ENCODE measurements at regions not wholly inside any gene's neighbourhood (a gene's known extent, or its start where the extent isn't known, plus 50 kb on each side); places are given as distances from the start of the nearest gene placed in this dataset.

DNA sequence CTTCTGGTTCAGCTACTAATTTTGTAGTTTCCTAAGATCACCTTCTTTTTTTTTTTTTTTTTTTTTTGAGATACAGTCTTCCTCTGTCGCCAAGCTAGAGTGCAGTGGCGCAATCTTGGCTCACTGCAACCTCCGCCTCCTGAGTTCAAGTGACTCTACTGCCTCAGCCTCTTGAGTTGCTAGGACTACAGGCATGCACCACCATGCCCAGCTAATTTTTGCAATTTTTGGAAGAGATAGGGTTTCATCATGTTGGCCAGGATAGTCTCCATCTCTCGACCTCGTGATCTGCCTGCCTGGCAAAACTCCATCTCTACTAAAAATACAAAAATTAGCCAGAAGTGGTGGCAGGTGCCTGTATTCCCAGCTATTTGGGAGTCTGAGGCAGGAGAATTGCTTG lies 301.5 kb upstream of the TFPI start:
- H3K27me3 ChIP-seq, result no peaks in the 10 kb centered on the region
- no peaks in the 10 kb centered on the region for H3K9me3 ChIP-seq
- H3K4me1 ChIP-seq, result no peaks in the 10 kb centered on the region
- H3K36me3 ChIP-seq (ENCODE audit: low read depth, missing control alignments), result no peaks in the 10 kb centered on the region
- intact Hi-C loops (cut with DNase I; ENCODE audit: low total_unique reads), result no loop called here
- 97 to 100% methylated on average over 5 of the region's 5 CpGs for WGBS, 2 donors
- no peak overlapping the region for H3K27ac ChIP-seq
- no peak for DNase-seq
- TF ChIP-seq POLR2A (IDR thresholded peaks at IDR 0.05), result no peak
- TF ChIP-seq, protein P1, sequence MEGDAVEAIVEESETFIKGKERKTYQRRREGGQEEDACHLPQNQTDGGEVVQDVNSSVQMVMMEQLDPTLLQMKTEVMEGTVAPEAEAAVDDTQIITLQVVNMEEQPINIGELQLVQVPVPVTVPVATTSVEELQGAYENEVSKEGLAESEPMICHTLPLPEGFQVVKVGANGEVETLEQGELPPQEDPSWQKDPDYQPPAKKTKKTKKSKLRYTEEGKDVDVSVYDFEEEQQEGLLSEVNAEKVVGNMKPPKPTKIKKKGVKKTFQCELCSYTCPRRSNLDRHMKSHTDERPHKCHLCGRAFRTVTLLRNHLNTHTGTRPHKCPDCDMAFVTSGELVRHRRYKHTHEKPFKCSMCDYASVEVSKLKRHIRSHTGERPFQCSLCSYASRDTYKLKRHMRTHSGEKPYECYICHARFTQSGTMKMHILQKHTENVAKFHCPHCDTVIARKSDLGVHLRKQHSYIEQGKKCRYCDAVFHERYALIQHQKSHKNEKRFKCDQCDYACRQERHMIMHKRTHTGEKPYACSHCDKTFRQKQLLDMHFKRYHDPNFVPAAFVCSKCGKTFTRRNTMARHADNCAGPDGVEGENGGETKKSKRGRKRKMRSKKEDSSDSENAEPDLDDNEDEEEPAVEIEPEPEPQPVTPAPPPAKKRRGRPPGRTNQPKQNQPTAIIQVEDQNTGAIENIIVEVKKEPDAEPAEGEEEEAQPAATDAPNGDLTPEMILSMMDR (IDR thresholded peaks at IDR 0.05), result no peak
- H3K4me3 ChIP-seq, result no peak overlapping the region

DNA sequence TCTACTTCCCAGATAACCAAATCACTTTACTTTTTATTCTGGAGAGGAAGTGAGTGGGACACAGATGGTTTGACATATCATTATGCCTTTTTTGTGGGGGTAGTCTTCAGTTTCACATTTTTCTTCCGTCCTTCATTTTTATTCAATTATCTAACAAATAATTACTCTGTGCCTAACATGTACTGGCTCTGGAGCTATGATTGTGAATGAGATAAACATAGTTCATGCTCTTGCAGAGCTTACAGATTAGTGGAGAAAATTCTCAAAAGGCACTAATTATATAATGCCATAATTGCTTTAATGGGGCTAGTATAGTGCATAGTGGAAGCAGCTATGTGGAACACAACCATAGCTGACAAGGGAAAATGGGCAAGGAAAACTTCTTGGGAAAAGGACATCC lies 303.6 kb upstream of the TFPI start:
- 87 to 96% methylated on average over 1 of the region's 1 CpG for WGBS, 2 donors
- intact Hi-C loops (cut with DNase I; ENCODE audit: low total_unique reads), result no loop called here
- Histone ChIP-seq H3K27ac (no peak overlapping the region), H3K4me3 (no peak overlapping the region), H3K4me1 (no peaks in the 10 kb centered on the region), H3K36me3 (ENCODE audit: low read depth, missing control alignments) (no peaks in the 10 kb centered on the region), H3K9me3 (no peaks in the 10 kb centered on the region), H3K27me3 (no peaks in the 10 kb centered on the region)
- TF ChIP-seq POLR2A (IDR thresholded peaks at IDR 0.05), result no peak
- TF ChIP-seq, protein P1 (IDR thresholded peaks at IDR 0.05), result no peak
- DNase-seq, result no peak

DNA sequence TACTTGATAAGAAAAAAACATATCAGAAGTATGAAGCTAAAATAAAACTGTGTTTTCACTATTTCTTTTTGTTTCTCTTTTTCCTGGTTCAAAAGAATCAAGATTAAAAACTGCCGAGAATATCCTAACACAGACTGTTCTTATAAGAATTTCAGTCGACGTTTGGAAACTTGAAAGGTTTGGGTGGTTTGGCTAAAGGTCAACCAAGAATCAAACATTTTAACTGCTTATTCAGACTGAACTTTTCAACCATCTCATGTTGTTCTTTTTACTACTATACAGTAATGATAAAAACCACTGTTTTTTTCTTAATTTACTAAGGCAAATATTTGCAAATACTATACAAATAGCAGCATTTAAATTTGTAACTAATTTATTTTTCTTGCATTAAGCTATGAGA lies 308.5 kb upstream of the TFPI start:
- no peak for TF ChIP-seq POLR2A (IDR thresholded peaks at IDR 0.05)
- TF ChIP-seq, protein P1 (IDR thresholded peaks at IDR 0.05), result no peak
- intact Hi-C loops (cut with DNase I; ENCODE audit: low total_unique reads), result no loop called here
- H3K36me3 ChIP-seq (ENCODE audit: low read depth, missing control alignments), result no peaks in the 10 kb centered on the region
- no peaks in the 10 kb centered on the region for H3K9me3 ChIP-seq
- DNase-seq, result no peak
- H3K27me3 ChIP-seq, result no peaks in the 10 kb centered on the region
- 31 to 40% methylated on average over 3 of the region's 3 CpGs for WGBS, 2 donors
- H3K4me1 ChIP-seq, result no peaks in the 10 kb centered on the region
- H3K27ac ChIP-seq, result no peak overlapping the region
- H3K4me3 ChIP-seq, result no peak overlapping the region

DNA sequence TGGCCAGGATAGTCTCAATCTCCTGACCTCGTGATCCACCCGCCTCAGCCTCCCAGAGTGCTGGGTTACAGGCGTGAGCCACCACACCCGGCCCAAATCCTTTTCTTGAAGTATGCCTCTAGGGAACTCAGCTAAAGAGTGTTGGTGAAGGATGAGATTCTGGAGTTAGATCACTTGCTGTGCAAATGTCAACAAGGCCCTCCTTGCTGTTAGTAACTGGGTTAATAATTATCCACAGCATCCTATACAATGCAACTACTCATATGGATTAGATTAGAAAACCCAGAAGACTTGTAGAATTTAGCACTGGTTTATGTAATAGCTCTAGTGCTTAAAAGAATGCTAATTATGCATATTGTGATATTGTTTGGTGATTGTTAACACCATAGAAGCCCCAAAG lies 310.8 kb upstream of the TFPI start:
- Histone ChIP-seq H3K9me3 (no peaks in the 10 kb centered on the region), H3K27me3 (no peaks in the 10 kb centered on the region), H3K4me1 (no peaks in the 10 kb centered on the region), H3K36me3 (ENCODE audit: low read depth, missing control alignments) (no peaks in the 10 kb centered on the region), H3K27ac (no peak overlapping the region), H3K4me3 (no peak overlapping the region)
- no peak for DNase-seq
- intact Hi-C loops (cut with DNase I; ENCODE audit: low total_unique reads), result no loop called here
- TF ChIP-seq, protein P1 (IDR thresholded peaks at IDR 0.05), result no peak
- TF ChIP-seq POLR2A (IDR thresholded peaks at IDR 0.05), result no peak
- 93 to 97% methylated on average over 4 of the region's 4 CpGs for WGBS, 2 donors

DNA sequence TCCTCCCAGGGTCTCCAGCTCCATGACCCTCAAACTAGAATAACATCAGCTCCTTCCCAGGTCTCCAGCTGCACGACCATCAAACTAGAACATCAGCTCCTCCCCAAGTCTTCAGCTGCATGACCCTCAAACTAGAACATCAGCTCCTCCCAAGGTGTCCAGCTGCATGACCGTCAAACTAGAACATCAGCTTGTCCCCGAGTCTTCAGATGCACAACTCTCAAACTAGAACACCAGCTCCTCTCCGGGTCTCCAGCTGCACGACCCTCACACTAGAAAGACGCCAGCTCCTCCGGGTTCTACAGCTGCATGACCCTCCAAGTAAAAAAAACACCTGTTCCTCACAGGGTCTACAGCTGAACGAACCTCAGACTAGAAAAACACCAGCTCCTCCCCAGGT lies 312.9 kb upstream of the TFPI start:
- TF ChIP-seq POLR2A (IDR thresholded peaks at IDR 0.05), result no peak
- TF ChIP-seq, protein P1 (IDR thresholded peaks at IDR 0.05), result no peak
- WGBS, 2 donors, result 89 to 94% methylated on average over 8 of the region's 8 CpGs

More for the DNA sequence above, 312.9 kb upstream of the TFPI start:
- intact Hi-C loops (cut with DNase I; ENCODE audit: low total_unique reads), result no loop called here
- Histone ChIP-seq H3K9me3 (no peaks in the 10 kb centered on the region), H3K27me3 (no peaks in the 10 kb centered on the region), H3K4me3 (no peak overlapping the region), H3K36me3 (ENCODE audit: low read depth, missing control alignments) (no peaks in the 10 kb centered on the region), H3K4me1 (no peaks in the 10 kb centered on the region), H3K27ac (no peak overlapping the region)
- no peak for DNase-seq

Measured in testis (tissue), 2 donors.